Caki2 (cell line): ENCODE measurements at regions not wholly inside any gene's neighbourhood (a gene's known extent, or its start where the extent isn't known, plus 50 kb on each side); places are given as distances from the start of the nearest gene placed in this dataset.

Experiments used
- DNase-seq: peaks from one replicate; pipeline ENCODE4 v3.0.0-alpha.2; 2015; ENCODE audit warnings: low read depth
- in situ Hi-C: cut with HindIII; loops from 2 replicates; pipeline ENCODE4 v1.10.0; 2016; ENCODE audit warnings: low sequenced_read_pairs, low pct_unique_long_range_greater_than_20kb, mixed read lengths

DNA sequence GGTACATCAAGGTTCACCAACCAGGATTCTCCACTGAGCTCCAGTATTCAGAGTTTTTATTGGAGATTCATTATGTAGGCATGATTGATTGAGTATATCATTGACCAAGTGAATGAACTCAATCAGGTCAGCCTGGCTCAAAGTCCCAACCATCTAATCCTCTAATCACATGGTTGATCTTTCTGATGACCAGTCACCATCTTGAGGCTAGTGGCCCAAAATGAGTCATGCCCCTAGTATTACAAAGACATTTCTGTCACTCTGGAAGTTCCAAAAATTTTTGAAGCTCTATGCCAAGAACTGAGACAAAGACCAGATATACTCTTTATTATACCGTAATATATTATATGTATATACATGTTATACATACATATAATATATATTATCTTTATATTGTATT, 75.9 kb upstream of the ATF7IP start:
- no peak for DNase-seq
- in situ Hi-C loops = no loop called here

- no peak for DNase-seq
- in situ Hi-C loops = no loop called here
Observed at GRCh38 chr12:14290951-14291350, 74.5 kb upstream of the ATF7IP start.

GRCh38 chr12:14303661-14304155, 61.8 kb upstream of the ATF7IP start:
- no peak for DNase-seq
- in situ Hi-C loops = no loop called here

GRCh38 chr12:14307004-14307403, 58.5 kb upstream of the ATF7IP start:
- in situ Hi-C loops = no loop called here
- DNase-seq = no peak

DNA sequence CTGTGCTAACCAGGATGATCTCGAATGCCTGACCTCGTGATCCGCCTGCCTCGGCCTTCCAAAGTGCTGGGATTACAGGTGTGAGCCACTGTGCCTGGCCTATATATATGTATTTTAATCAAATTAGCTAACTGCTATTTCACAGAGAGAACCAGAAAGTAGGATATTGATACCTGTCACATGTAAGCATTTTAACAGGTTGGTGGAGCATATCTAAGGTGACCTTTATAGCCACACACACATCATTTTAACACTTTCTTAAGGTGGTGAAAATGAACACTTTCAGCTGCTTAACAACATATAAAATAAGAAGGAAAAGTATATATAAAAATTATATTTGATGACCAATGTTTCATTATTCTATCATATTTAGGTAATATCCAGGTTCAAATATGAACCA, 57.0 kb upstream of the ATF7IP start:
- no peak for DNase-seq
- in situ Hi-C loops = no loop called here

- DNase-seq = no peak
- in situ Hi-C loops = no loop called here
Observed at GRCh38 chr12:14310866-14311265, 54.6 kb upstream of the ATF7IP start.

DNA sequence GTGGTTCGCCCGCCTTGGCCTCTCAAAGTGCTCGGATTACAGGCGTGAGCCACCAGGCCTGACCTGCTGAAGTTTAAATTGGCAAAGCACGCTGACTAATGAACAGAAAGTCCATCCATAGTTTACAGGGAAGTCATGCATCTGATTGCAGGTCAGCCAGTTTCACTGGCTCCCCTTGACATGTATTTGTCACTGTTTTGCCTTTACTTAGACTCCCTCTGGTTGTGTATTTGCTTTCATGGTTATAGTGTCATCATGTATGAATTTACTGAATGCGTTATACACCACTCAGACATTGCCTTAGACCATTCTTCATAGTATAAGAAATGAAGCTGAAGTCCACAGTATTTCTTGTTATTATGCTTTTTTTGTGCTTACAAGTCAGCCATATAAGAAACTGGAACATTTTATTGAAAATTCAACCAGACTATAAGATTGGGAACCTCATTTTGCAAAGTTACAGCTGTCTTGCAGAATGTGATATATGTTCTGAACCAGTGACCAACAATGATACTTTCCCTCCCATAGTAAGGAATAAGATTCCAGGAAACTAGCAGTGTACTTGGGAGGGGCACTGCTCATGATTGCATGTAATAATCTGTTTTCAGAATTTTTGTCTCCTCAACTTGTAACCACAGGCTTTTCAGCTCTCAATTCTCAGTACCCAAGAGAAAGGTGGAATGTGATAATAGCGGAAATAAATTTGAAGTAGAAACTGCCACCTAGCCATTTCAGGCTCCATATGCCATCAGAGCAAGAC, 51.9 kb upstream of the ATF7IP start:
- in situ Hi-C loops = no loop called here
- DNase-seq = no peak

- no peak for DNase-seq
- in situ Hi-C loops = no loop called here
Observed at GRCh38 chr12:14314801-14315200, 50.7 kb upstream of the ATF7IP start.

DNA sequence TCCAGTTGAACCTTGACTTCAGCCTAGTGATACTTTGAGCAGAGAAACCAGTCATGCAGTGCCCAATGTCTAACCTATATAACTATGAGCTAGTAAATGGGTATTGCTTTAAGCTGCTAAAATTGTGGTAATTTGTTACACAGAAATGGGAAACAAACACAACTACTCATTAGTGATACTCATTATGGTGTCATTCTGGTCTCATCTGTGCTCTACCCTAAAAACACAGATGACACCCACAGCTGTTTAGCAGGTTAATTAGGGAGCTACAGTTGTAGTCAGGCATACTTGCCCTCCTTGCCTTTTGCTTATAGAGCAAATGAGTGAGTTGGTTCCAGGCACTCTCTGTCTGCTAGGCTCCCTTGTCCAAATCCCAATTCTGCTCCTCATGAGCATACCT, 50.0 kb upstream of the ATF7IP start:
- in situ Hi-C loops = no loop called here
- no peak for DNase-seq
